Astrocyte (in vitro differentiated cells and primary cell): ENCODE measurements at regions not wholly inside any gene's neighbourhood (a gene's known extent, or its start where the extent isn't known, plus 50 kb on each side); places are given as distances from the start of the nearest gene placed in this dataset.

Source experiments
- DNase-seq: peaks from one replicate; pipeline ENCODE4 v3.0.0-alpha.2; 2010; ENCODE audit warnings: low read depth
- FAIRE-seq: peaks from 2 replicates; lab custom pipeline; 2011; peaks lifted over from hg19 to GRCh38; lab: Jason Lieb, UNC
- H2AFZ ChIP-seq: 2 replicates; pipeline ENCODE4 v1.6.0; 2012; ENCODE audit warnings: low read depth, low read length, inconsistent platforms
- H3K27ac ChIP-seq: 2 replicates; pipeline ENCODE4 v1.5.1; 2011; ENCODE audit warnings: low read depth, low read length, inconsistent platforms
- H3K27me3 ChIP-seq: 2 replicates; pipeline ENCODE4 v1.6.0; 2011; ENCODE audit warnings: low read length, inconsistent platforms; ENCODE audit not compliant: insufficient read depth
- H3K36me3 ChIP-seq: 2 replicates; pipeline ENCODE4 v1.5.1; 2011; ENCODE audit warnings: low read length, inconsistent platforms; ENCODE audit not compliant: insufficient read depth
- H3K4me1 ChIP-seq: 2 replicates; pipeline ENCODE4 v1.5.1; 2011; ENCODE audit warnings: low read length, inconsistent platforms; ENCODE audit not compliant: insufficient read depth
- H3K4me2 ChIP-seq: 2 replicates; pipeline ENCODE4 v1.6.0; 2012; ENCODE audit warnings: low read length, inconsistent platforms
- H3K4me3 ChIP-seq: 2 replicates; pipeline ENCODE4 v1.5.1; 2011; ENCODE audit warnings: low read depth, mild to moderate bottlenecking, low read length, inconsistent platforms; ENCODE audit not compliant: insufficient read depth
- H3K79me2 ChIP-seq: 2 replicates; pipeline ENCODE4 v1.6.0; 2012; ENCODE audit warnings: mild to moderate bottlenecking, low read length, inconsistent platforms; ENCODE audit not compliant: insufficient read depth
- H3K9ac ChIP-seq: 2 replicates; pipeline ENCODE4 v1.6.0; 2012; ENCODE audit warnings: mild to moderate bottlenecking, low read length, inconsistent platforms
- H3K9me3 ChIP-seq: 2 replicates; pipeline ENCODE4 v1.5.1; 2012; ENCODE audit warnings: low read depth, mild to moderate bottlenecking, low read length, inconsistent platforms; ENCODE audit not compliant: insufficient read depth
- H4K20me1 ChIP-seq: 2 replicates; pipeline ENCODE4 v1.6.0; 2012; ENCODE audit warnings: low read length, inconsistent platforms; ENCODE audit not compliant: insufficient read depth
- H3K27ac Mint-ChIP-seq: one replicate; pipeline ENCODE4 v1.8.0; 2021; ENCODE audit warnings: mild to moderate bottlenecking, mixed read lengths; ENCODE audit not compliant: unreplicated experiment
- H3K27me3 Mint-ChIP-seq: one replicate; pipeline ENCODE4 v1.8.0; 2021; ENCODE audit warnings: low read depth, mixed read lengths; ENCODE audit not compliant: unreplicated experiment
- H3K36me3 Mint-ChIP-seq: one replicate; pipeline ENCODE4 v1.8.0; 2021; ENCODE audit warnings: low read depth, mixed read lengths; ENCODE audit not compliant: unreplicated experiment
- H3K4me1 Mint-ChIP-seq: one replicate; pipeline ENCODE4 v1.8.0; 2021; ENCODE audit warnings: low read depth, mixed read lengths; ENCODE audit not compliant: unreplicated experiment
- H3K4me3 Mint-ChIP-seq: one replicate; pipeline ENCODE4 v1.8.0; 2021; ENCODE audit warnings: mild to moderate bottlenecking, moderate library complexity, mixed read lengths; ENCODE audit not compliant: unreplicated experiment
- H3K9me3 Mint-ChIP-seq: one replicate; pipeline ENCODE4 v1.8.0; 2021; ENCODE audit warnings: mild to moderate bottlenecking, mixed read lengths; ENCODE audit not compliant: unreplicated experiment
- EZH2 ChIP-seq: IDR thresholded peaks from 2 replicates; pipeline ENCODE4 v1.6.1; 2012; ENCODE audit warnings: mild to moderate bottlenecking, low read length, inconsistent platforms; ENCODE audit not compliant: insufficient read depth
- TF ChIP-seq, protein P1 (sequence below): IDR thresholded peaks from 2 replicates; pipeline ENCODE4 v1.5.1; 2011; ENCODE audit warnings: low read depth, mild to moderate bottlenecking, inconsistent platforms, low read length, moderate library complexity; ENCODE audit not compliant: insufficient read depth

DNA sequence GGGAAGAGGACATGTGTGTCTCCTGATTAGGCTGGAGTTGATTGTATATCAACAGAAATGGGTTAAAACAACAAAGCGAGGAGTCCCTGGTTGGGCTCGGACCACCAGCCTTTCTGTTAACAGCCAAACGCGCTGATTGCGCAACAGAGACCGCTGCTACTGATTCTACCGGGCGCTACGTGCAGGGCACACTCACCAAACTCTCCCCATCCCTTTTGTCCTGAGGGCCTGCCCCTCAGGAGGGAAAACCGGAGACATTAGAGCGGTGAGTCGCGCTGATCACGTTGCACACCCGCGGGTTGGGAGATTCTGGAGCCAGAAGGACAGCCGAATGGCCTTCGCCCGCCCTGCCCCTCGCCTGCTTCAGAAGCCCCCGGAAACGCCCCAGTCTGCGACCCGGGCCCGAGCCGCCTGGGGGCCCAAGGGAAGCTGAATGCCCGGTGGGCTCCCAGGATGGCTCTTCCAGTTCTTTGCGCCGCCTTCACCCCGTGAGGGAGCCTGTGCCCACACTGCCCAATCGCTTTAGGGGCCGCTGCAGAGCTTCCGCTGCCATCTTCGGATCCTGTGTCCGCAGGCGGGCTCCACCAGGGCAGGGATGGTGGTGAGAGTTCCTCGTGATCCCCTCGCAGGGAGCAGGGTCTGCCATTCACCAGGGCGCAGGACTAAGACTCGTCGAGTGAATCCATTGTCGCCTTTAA lies 165.4 kb upstream of the NBPF11 start:
- Histone ChIP-seq H3K9ac (no peak overlapping the region), H3K27me3 (peaks cover 10% of the 10 kb centered on the region), H3K4me1 (peaks cover 17% of the 10 kb centered on the region), H3K79me2 (no peaks in the 10 kb centered on the region), H3K27ac (no peak overlapping the region), H3K9me3 (no peaks in the 10 kb centered on the region), H2AFZ (peak overlapping the region; percentile 88), H3K4me3 (peak overlapping the region; percentile 54), H3K36me3 (no peaks in the 10 kb centered on the region), H4K20me1 (no peaks in the 10 kb centered on the region), H3K4me2 (peak overlapping the region; percentile 88)
- Mint-ChIP-seq H3K9me3 (peaks cover 2% of the 10 kb centered on the region), H3K27me3 (peaks cover 34% of the 10 kb centered on the region), H3K36me3 (no peaks in the 10 kb centered on the region), H3K4me3 (peak overlapping the region; percentile 23), H3K4me1 (peaks cover 9% of the 10 kb centered on the region), H3K27ac (no peak overlapping the region)
- FAIRE-seq (no peak), DNase-seq (no peak)
- TF ChIP-seq EZH2: peak; percentile 33
- TF ChIP-seq, protein P1, sequence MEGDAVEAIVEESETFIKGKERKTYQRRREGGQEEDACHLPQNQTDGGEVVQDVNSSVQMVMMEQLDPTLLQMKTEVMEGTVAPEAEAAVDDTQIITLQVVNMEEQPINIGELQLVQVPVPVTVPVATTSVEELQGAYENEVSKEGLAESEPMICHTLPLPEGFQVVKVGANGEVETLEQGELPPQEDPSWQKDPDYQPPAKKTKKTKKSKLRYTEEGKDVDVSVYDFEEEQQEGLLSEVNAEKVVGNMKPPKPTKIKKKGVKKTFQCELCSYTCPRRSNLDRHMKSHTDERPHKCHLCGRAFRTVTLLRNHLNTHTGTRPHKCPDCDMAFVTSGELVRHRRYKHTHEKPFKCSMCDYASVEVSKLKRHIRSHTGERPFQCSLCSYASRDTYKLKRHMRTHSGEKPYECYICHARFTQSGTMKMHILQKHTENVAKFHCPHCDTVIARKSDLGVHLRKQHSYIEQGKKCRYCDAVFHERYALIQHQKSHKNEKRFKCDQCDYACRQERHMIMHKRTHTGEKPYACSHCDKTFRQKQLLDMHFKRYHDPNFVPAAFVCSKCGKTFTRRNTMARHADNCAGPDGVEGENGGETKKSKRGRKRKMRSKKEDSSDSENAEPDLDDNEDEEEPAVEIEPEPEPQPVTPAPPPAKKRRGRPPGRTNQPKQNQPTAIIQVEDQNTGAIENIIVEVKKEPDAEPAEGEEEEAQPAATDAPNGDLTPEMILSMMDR: no peak

DNA sequence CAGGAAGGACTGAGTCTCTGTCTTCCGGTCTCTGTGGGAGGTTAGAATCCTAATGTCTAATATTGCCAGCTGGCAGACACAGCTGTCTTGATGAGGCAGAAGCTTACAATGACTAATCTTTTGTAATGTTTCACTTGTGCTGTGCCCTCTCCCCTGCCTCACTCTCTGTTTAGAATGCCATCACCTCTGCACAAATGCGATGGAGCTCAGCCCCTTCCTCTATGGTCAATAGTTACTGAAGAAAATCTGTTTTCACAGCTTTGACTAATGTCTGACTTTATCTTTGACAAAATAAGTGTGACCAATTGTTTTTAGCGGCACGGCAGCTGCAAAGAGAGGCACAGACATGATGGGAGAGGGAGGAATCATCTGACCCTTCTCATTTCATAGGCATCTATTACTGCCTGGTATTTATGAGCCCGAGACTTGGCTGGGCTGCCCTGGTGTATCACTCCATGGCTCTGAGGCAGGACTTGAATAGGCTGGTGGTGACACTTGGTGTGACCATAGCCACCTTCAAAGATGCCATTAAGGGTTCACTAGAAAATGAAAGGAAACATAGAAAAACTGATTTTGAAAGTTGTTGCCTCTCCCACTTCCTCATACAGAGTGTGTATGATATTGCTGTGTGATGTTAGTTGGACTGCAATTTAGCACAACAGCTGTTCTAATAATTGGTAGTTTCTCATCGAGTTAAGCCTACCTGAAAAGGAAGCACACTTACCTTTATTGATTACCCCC lies 163.2 kb upstream of the NBPF11 start:
- H3K4me3 Mint-ChIP-seq: no peak overlapping the region
- Histone ChIP-seq H2AFZ (no peak overlapping the region), H3K27ac (no peak overlapping the region), H3K4me2 (peak overlapping the region; percentile 59), H3K36me3 (no peaks in the 10 kb centered on the region), H4K20me1 (no peaks in the 10 kb centered on the region), H3K9me3 (no peaks in the 10 kb centered on the region), H3K4me3 (peak overlapping the region; percentile 26), H3K9ac (no peak overlapping the region), H3K79me2 (no peaks in the 10 kb centered on the region), H3K27me3 (peaks cover 27% of the 10 kb centered on the region), H3K4me1 (peaks cover 18% of the 10 kb centered on the region)
- H3K4me1 Mint-ChIP-seq: peaks cover 9% of the 10 kb centered on the region
- no peak for FAIRE-seq
- TF ChIP-seq, protein P1: no peak
- TF ChIP-seq EZH2: no peak
- peak; percentile 58 for DNase-seq
- H3K9me3 Mint-ChIP-seq: peaks cover 12% of the 10 kb centered on the region
- H3K27me3 Mint-ChIP-seq: peaks cover 50% of the 10 kb centered on the region
- no peak overlapping the region for H3K27ac Mint-ChIP-seq
- H3K36me3 Mint-ChIP-seq: no peaks in the 10 kb centered on the region

DNA sequence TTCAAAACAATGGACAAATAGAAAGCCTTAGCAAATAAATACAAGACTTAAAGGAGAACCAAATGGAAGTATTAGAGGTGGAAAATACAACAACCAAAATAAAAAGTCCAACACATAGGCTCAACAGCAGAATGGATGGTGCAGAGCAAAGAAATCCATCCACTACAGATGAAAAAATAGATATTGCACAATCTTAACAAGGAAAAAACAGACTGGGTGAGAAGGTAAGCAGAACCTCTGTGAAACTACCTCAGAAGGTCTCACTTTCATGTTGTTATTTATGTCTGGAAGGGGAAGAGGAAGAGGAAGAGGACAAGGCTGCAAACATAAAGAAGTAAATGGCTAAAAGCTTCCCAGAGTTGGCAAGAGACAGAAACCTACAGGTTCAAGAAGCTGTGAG lies 158.7 kb upstream of the NBPF11 start:
- Histone ChIP-seq H3K9me3 (no peaks in the 10 kb centered on the region), H3K4me3 (no peak overlapping the region), H4K20me1 (no peaks in the 10 kb centered on the region), H2AFZ (no peak overlapping the region), H3K9ac (no peak overlapping the region), H3K4me2 (no peak overlapping the region), H3K4me1 (peaks cover 16% of the 10 kb centered on the region), H3K36me3 (no peaks in the 10 kb centered on the region), H3K79me2 (no peaks in the 10 kb centered on the region), H3K27ac (no peak overlapping the region), H3K27me3 (peaks cover 30% of the 10 kb centered on the region)
- H3K27me3 Mint-ChIP-seq: peaks cover 60% of the 10 kb centered on the region
- H3K4me1 Mint-ChIP-seq: peaks cover 5% of the 10 kb centered on the region
- FAIRE-seq (no peak), DNase-seq (no peak)
- peaks cover 15% of the 10 kb centered on the region for H3K9me3 Mint-ChIP-seq
- no peak overlapping the region for H3K4me3 Mint-ChIP-seq
- H3K27ac Mint-ChIP-seq: no peak overlapping the region
- TF ChIP-seq, protein P1: no peak
- TF ChIP-seq EZH2: no peak
- no peaks in the 10 kb centered on the region for H3K36me3 Mint-ChIP-seq
